ENCODE measurements at regions not wholly inside any gene's neighbourhood (a gene's known extent, or its start where the extent isn't known, plus 50 kb on each side); places are given as distances from the start of the nearest gene placed in this dataset.

DNA sequence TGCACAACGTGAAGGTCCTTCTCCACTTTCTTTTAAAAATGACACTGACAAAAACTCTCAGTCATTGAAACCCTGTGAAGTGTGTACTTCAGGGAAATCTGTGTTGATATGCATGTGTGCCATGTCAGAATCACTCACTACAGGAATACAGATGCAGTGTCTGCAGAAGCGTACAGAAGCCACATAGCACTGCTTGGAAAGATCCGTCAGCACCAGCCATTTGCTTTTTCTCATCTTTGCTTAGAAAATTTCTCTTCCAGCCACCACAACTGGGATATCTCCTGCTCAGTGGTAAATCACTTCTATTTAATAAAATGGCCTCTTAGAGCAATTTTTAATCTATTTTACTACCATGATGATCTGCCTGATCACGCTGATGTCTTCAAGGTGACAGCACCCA, 91.3 kb upstream of the ARHGEF26 start:
- DNase-seq (ENCODE audit: low read depth, low spot score): no peak

DNA sequence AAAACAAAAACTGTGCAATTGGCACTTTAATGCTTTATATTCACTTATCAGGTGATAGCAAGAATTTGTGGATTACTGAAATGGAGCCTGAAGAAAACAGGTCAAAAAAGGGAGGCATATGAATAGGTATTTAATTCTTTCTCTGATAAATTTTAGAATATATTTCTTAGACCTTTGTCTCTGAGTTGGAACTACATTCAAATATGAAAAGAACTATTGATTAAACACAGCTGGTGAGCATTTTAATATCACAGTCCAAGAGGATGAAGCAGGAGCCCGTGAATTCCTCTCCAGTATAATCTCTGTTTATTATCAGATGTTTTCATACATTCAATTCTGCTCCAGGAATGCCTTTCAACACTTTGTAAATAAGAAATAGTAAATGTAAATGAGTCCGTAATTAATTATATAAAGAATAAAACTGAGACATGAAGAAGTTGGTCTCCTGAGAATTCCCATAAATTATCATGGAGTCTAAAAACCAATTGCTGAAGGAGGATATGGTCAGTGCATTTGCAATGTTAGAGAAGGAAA, 86.3 kb upstream of the ARHGEF26 start:
- DNase-seq (ENCODE audit: low read depth, low spot score): no peak

DNA sequence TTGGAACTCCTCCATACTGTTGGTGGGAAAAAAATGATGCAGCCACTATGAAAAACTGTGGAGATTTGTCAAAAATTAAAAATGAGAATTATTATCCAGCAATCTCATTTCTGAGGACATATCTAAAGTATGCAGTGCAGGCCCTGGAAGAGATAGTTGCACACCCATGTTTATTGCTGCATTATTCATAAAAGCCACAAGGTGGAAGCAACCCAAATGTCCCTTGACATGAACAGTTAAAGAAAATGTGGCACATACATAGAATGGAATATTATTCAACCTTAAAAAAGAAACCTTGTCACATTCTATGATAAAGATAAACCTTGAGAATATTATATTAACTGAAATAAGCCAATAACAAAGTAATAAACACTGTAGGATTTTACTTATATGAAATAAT, 80.9 kb upstream of the ARHGEF26 start:
- DNase-seq (ENCODE audit: low read depth, low spot score): no peak

DNA sequence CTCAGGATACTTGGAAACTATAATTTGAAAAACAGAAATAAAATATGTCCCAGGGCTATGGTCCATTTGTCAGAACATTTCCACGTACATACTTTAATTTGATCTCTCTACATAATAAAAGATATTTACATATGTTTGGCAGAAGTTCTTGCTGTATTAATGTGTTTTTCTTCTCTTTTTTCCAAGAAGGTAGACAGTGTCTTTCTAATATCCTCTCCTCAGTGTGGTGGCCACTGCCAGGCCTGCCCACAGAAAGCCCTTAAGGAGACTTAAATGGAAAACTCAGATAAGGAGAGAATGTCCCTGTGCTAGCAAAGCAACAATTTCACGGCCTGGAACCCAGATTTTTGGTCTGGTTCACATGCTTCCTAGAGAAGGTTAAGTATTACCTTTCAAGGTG, 76.5 kb upstream of the ARHGEF26 start:
- DNase-seq (ENCODE audit: low read depth, low spot score): no peak

DNA sequence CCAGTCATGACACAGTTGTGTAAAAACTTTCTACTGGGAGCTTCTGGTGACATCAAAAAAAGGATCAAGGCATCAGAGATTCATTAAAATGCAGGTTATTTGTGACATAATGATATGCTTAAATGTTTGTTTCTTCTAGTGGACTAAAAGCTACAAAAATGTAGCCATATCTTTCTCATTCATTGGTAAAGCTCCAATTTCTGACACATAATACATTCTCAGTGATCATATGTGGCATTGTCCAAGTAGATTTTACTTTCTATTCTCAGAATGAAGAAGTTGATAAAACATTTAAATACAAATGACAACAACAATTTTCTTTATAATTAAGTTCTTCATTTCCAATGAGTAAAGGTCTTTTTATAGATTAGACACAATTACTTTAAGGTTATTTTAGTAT, 71.0 kb upstream of the ARHGEF26 start:
- DNase-seq (ENCODE audit: low read depth, low spot score): no peak

DNA sequence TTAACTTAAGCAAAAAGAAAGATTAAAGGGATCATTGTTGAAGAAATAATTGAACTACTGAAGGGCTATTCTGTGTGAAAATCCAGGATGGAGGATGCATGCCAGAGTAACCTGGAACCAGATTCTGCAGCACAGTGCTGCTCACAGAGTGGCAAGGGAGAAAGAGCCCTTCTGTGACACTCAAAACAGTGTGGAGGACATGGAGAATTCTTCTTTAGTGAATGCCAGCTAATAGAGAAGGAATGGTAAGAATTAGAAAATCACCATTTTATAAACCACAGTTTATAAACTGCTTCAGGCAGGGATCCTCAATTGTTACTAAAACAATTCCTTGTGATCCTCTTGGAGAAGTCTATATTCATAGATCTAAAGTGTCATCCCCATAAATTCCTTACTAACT, 70.4 kb upstream of the ARHGEF26 start:
- DNase-seq (ENCODE audit: low read depth, low spot score): no peak

DNA sequence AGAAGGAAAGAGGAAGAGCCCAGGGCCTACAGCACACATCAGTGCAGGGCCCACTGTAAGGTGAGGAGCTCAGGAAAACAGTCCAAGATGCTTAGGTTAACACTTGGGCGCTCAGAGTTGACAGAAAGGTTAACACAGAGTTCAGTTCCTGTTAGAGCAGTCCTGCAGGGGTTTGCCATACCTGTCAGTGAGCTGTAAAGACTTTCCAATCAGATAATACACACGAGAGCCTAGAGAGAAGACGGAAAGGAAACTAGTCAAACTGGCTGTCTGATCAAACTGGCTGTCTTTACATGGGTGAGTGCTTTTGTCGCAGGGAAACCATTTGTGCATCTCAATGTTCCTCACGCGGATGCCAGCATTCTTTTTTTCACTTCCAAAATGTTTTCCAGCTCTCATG, 61.4 kb upstream of the ARHGEF26 start:
- DNase-seq (ENCODE audit: low read depth, low spot score): no peak

DNA sequence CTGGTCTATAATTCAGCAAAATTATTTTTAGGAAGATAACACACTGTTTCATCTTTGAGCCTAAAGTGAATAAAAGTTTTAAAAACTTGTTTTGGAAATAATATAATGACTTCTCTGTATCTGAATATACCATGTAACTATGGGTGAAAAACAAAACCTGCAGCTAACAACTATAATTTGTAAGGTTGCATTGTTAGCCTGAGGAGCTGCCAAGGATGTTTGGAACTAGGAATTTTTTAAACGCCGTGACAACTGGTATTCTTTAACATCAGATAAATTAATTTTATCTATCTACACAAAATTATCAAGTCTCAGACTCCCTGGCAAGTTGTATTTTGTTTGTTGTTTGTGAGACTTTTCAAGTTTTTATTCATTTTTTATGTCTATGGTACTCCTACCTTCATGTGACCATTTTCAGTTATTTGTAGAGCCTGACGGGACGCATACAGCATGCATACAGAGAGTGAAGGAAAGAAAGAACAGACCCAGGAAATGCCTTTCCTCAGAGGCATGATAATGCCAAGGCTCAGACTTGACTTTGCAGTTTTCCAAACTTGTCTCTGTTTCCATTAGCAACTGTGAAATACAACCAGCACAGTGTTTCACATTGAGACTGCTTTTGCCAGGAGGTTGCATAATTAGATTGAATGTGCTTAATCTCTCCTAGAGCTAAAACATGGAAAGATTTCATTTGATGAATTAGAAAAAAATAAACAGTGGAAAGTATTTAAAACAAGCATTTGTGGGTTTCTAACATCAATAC, 60.8 kb upstream of the ARHGEF26 start:
- no peak for DNase-seq (ENCODE audit: low read depth, low spot score)

DNA sequence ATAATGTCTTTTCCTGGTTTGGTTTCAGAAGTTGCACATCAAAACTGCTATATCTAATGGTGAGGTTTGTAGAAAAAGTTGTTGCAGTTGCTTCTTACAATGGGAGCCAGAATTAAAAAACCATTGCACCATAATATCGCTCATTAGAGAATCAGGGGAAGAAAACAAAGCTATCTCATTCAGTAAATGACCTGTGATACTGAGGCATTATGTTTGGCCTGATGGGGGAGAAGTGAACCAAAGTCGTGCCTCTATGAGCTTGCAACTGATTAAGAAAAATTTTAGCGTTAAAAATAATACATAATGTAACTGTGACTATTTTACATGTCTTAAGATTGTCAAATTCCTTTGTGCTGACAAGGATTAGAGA, 60.2 kb upstream of the ARHGEF26 start:
- DNase-seq (ENCODE audit: low read depth, low spot score): no peak

DNA sequence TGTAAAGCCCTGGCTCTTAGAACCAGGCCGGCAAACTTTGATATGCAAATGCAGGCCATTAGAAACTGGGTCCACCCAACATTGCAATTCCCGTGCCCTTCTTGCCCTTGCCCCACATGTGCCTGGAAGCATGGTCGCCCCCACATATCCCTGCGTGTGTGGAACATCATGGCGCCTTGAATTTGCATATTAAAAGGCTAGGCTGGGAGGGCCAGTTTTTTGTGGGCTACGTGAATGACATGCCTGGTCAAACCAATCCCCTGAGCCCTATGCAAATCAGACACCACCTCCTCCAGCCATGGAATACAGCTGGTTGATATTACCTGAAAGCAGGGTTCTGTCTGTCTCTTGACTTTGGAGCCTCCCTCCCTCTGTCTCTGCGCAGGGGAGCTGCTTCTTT, 58.7 kb upstream of the ARHGEF26 start:
- no peak for DNase-seq (ENCODE audit: low read depth, low spot score)

DNA sequence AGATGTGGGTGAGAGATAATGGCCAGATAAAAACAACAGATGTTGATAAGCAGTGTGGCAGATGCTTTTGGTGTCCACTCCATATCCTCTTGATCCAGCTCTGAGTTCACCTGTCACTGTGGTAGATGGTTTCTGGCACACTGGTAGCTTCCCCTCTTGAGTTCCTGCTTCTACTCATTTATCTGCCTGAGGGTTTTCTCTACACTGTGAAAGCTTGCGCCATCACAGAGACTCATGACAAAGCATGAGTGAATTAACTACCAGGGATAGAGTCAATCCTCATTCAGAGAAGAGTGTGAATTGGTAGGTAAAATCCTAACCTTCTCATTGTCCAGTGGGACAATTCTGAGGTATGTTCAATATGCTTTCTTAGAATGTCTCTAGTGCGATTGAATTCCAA, 50.0 kb upstream of the ARHGEF26 start:
- DNase-seq (ENCODE audit: low read depth, low spot score): no peak

Data from pulmonary artery endothelial cell (primary cell).